Fibroblast of upper back skin (primary cell): ENCODE measurements at regions not wholly inside any gene's neighbourhood (a gene's known extent, or its start where the extent isn't known, plus 50 kb on each side); places are given as distances from the start of the nearest gene placed in this dataset.

Experiments used
- DNase-seq: peaks from one replicate; pipeline ENCODE4 v3.0.0-alpha.2; 2013

- DNase-seq: no peak
Observed at GRCh38 chr5:87851603-87852002, 417.0 kb downstream of the TMEM161B start.

DNA sequence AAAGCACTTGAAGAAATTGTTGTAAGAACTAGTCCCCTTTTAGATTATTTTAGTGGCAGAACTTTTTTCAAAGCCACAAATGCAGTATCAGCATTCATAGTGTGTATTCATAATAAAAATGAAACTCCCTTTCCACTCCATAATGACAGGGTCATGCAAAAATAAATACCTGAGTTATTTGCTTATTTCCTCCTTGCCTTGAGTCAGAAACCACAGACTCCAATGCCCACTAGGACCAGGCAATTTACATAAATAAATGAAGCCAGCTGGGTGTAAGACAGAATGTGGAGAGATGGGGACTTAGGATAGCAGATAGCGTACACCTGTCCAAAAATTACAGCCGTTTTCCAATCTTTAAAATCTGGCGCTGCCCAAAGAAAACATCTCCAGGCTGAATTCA, 417.8 kb downstream of the TMEM161B start:
- DNase-seq: no peak

DNA sequence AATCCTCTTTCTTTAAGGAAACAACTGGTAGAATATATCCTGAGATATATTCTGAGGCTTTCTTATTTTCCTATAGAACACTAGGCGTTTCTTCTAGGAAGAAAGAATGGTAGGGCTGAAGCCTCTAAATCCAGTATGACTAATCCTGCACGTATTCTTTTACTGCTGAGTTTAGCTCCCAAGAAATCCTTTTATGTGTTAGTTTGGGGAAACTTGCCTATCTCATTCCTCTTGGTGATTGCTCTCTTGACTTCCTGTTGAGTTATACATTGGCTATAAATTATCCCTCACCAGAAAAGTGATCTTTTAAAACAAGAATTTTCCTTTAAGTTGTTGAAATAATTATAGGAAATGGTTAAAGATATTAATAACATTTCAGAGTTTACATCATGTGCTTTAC, 422.9 kb downstream of the TMEM161B start:
- peak; percentile 51 for DNase-seq

DNA sequence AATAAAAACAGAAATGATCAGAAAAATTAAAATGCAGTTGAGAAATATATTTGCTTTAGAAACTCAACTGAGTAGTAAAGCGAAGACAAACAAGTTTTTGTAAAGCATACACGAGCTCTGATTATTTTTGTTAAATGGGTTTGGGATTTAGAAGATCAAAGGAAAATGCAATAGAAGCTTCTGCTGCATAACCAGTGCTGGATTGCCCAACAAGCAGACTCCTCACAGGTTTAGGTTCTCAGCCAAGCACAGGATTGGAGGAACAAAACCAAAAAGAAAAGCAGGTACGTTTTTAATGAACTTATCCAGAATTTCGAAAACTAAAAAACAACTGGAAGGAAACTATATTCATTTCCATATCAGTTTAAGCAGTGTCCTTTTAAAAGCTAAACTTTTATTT, 423.8 kb downstream of the TMEM161B start:
- DNase-seq: no peak

GRCh38 chr5:87844449-87844848, 424.2 kb downstream of the TMEM161B start:
- no peak for DNase-seq

DNA sequence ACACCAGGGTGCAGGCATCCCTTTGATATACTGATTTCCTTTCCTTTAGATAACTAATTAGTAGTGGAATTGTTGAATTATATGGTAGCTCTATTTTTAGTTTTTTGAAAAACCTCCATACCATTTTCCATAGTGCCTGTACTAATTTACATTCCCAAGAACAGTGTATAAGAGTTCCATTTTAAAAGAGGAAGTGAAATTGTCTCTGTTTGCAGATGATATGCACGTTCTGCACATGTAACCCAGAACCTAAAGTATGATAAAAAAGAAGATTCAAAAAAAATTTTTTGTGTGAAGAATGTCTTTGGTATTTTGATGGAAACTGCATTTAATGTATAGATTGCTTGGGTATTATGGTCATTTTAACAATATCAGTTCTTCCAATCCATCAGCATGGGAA, 424.0 kb upstream of the CCNH start:
- DNase-seq: no peak

DNA sequence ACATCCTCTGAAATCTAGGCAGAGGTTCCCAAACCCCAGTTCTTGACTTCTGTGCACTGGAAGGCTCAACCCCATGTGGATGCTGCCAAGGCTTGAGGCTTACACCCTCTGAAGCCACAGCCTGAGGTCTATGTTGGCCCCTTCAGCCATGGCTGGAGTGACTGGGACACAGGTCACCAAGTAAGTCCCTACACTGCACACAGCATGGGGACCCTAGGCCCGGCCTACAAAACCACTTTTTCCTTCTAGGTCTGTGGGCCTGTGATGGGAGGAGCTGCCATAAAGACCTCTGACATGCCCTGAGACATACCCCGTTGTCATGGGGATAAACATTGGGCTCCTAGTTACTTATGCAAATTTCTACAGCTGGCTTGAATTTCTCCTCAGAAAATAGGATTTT, 418.8 kb upstream of the CCNH start:
- no peak for DNase-seq

DNA sequence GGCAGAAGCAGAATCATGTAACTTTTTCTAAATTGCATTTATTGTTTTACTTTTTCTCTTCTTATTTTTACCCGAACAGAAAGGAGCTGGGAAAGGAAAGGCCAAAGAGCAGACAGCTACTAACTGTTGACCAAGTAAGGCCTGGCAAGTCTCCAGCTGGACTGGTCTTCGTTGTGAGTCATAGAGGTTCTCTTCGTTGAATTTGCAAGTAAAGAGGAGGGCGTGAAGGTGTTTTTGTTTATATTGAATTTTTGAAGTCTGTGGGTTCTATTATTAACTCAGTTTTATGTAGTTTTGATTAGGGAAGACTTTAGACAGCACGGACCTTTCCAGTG, 416.5 kb upstream of the CCNH start:
- peak; percentile 55 for DNase-seq

DNA sequence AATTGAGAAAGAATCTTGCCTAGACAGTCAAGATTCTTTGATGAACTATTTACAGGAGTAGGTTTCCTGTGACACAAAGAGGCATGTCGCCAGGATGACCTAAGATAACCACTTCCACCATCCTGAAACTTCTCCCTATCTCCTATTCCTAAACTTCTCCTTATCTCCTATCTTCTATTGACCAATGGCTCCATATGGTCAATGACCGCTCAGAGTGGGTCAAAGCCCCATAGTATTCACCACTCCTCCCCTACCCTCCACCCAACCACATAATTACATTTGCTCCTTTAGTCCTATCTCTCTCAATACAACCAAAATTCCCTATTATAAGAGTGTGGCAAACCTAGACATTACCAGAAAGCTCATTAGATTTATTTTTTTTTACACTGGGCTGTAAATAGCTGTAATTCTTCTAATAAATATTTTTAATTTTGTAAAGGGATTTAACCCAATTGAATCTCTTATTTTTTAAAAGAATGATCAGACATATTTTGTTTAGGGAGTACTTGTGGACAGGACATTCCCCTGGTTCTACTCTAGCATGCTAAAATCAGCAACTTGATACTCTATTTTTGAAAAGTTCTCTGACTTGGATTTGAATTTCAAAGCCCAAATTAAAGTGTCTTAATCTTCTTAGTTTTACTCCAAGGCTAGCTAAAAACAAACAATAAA, 416.0 kb upstream of the CCNH start:
- no peak for DNase-seq

GRCh38 chr5:87827539-87827938, 414.8 kb upstream of the CCNH start:
- DNase-seq: peak; percentile 77

GRCh38 chr5:87826507-87826906, 413.8 kb upstream of the CCNH start:
- no peak for DNase-seq

DNA sequence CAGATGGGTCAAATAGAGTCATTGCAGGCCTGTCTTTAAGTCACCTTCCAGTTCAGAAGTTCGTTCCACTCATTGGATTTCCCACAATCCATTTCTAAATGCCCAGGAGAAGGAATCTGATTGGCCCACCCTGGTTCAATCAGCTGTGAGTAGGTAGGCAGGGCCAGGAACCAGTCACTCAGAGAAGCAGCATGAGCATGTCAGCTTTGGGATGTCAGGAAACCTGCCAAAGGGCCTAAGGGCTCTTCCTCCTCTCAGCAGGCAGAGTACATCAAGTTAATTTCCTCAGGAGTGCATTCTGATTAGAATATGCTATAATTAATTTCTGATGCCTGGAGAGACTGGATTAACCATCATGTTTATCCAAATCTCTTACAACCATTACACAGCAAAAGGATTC, 412.9 kb upstream of the CCNH start:
- DNase-seq: no peak

- DNase-seq: no peak
Observed at GRCh38 chr5:87807783-87808182, 395.1 kb upstream of the CCNH start.

- DNase-seq: no peak
Observed at GRCh38 chr5:87803352-87803751, 390.6 kb upstream of the CCNH start.

GRCh38 chr5:87791869-87792268, 379.1 kb upstream of the CCNH start:
- no peak for DNase-seq

DNA sequence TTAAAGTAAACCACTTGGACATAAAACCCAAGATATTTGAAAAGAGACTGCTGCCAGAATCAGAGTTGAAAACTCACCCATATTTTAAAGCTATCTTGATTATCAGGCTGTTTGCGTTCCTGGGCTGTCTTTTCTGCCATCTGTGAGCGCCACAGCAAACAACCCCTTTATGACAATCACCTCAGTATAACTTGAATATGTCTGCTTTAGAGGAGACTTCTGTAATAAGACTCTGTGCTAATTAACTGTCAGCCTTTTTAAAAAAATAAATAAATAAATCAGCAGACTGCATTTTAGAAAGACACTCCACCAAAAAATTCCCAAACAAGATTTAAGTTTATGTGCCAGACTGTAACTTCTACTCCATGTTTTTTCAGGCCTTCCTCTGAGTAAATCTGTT, 375.7 kb upstream of the CCNH start:
- no peak for DNase-seq

- no peak for DNase-seq
Observed at GRCh38 chr5:87787625-87788256, 375.0 kb upstream of the CCNH start.

DNA sequence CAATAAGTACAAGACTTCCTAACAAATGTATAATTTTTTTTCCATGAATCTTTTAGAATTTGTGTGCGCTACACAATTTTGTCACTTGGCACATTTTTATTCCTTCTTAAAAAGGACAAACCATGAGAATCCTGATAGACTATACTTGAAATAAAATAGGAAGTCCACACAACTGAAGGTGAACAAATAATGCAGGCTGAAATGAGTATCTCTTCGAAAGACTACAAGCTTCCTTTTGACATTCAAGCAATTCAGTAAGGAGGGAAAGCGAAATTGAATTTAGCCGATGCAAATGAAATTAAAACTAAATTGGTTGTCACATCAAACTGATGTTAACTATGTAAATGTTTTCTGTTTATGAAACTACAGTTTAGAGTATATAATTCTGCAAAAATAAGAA, 374.4 kb upstream of the CCNH start:
- no peak for DNase-seq

DNA sequence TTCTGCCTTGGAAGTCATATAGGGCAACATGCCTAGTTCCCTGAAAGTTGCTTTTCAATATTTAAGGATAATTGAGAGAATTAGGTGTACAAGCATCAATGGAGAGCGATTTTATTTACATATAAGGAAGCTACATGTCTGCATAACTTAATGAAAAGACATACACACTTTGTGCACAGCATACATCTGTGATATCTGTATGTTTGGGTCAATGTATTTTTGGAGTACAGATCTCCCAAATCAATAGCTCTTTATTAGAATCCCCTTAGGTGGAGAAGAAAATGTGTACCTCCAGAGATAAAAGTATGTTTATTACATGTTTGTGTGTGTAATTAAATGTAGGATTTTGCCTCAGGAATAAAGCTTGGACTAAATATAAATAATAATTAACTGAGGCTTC, 373.7 kb upstream of the CCNH start:
- no peak for DNase-seq

GRCh38 chr5:87785554-87786335, 373.0 kb upstream of the CCNH start:
- no peak for DNase-seq

DNA sequence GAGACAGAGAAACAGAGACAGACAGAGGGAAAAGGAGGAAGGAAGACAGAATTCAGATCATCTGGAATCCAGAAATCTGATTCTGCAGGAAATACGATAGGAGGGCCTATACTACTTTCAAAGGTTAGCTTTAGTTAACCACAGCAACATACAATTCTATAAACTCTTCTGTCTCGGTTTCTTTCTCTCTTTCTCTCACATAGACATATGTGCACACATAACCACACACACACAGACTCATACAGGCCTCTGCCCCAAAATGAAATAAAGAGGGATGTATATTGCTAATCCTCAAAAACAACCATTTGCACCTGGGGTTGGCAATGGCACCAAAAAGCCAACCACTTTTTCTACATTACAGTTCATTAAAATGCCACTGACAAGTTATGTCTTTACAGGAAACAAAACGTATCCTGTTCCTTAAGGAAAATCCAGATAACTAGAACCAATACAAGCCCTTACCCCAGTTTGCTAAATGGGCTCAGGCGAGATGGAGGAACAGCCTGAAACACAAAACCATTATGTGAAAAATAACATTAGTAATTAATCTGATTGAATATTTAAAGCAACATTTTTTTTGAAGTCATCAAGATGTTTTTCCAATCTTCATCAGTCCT, 372.3 kb upstream of the CCNH start:
- DNase-seq: no peak

DNA sequence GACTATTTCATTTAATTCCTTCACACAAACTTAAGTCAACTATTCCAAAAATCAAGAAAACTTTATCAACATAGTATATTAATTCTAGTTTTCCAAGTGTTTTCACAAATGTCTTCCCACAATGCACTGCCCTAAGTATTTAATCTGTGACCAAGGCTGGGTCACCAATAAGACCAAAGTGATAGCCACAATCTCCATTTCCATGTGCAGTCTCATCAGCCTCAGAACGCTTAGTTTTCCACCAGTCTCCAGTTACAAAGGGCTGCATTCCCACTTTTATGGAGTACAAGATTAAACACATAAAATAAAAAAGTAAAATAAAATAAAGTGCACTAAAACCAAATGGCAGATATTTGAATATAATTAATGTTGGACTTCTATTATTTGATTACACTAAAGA, 371.6 kb upstream of the CCNH start:
- no peak for DNase-seq

- DNase-seq: no peak
Observed at GRCh38 chr5:87782916-87783315, 370.2 kb upstream of the CCNH start.

- no peak for DNase-seq
Observed at GRCh38 chr5:87781976-87782375, 369.2 kb upstream of the CCNH start.
